ENCODE measurements at regions not wholly inside any gene's neighbourhood (a gene's known extent, or its start where the extent isn't known, plus 50 kb on each side); places are given as distances from the start of the nearest gene placed in this dataset.

DNA sequence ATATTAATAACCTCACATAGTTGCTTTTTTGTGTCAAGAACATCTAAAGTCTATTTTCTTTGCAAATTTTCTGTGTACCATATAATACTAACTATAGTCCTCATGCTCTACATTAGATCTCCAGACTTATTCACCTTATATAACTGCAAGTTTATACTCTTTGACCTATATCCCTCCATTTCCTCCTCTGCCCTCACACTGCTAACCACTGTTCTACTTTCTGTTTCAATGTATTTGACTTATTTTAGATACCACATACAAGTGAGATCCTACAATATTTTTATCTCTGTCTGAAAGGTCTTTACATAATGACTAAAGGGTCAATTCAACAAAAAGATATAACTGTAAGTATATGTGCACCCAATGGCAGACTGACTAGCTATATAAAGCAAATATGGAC is 789.7 kb upstream of the ZNF608 start:
- ChIA-PET POLR2A (no interaction called here), CTCF (no interaction called here)
- H3K36me3 Mint-ChIP-seq (ENCODE audit: low read depth): no peaks in the 10 kb centered on the region
- TF ChIP-seq, protein P1, sequence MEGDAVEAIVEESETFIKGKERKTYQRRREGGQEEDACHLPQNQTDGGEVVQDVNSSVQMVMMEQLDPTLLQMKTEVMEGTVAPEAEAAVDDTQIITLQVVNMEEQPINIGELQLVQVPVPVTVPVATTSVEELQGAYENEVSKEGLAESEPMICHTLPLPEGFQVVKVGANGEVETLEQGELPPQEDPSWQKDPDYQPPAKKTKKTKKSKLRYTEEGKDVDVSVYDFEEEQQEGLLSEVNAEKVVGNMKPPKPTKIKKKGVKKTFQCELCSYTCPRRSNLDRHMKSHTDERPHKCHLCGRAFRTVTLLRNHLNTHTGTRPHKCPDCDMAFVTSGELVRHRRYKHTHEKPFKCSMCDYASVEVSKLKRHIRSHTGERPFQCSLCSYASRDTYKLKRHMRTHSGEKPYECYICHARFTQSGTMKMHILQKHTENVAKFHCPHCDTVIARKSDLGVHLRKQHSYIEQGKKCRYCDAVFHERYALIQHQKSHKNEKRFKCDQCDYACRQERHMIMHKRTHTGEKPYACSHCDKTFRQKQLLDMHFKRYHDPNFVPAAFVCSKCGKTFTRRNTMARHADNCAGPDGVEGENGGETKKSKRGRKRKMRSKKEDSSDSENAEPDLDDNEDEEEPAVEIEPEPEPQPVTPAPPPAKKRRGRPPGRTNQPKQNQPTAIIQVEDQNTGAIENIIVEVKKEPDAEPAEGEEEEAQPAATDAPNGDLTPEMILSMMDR (IDR thresholded peaks at IDR 0.05): no peak
- no peak overlapping the region for H3K27ac Mint-ChIP-seq
- intact Hi-C loops (cut with micrococcal nuclease): no loop called here
- H3K4me3 Mint-ChIP-seq: no peak overlapping the region
- H3K4me1 Mint-ChIP-seq: peaks cover 8% of the 10 kb centered on the region
- H3K27me3 Mint-ChIP-seq: no peaks in the 10 kb centered on the region
- DNase-seq: no peak
- no peak for ATAC-seq (ENCODE audit: low read depth)
- H3K9me3 Mint-ChIP-seq: peaks cover 6% of the 10 kb centered on the region

DNA sequence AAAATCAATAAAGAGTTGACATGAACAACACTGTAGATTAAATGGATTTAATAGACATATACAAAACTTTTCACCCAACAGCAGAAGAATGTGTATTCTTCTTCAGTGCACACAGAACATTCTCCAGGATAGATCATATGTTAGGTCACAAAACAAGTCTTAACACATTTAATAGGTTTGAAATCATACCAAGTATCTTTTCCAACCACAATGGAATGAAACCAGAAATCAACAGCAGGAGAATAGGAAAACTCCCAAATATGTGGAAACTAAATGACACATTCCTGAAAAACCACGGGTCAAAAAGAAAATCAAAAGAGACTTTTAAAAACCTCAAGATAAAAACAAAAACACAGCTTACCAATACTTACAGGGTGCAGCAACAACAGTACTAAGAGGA is 790.1 kb upstream of the ZNF608 start:
- H3K36me3 Mint-ChIP-seq (ENCODE audit: low read depth): no peaks in the 10 kb centered on the region
- CTCF ChIA-PET: no interaction called here
- no peaks in the 10 kb centered on the region for H3K27me3 Mint-ChIP-seq
- peaks cover 6% of the 10 kb centered on the region for H3K9me3 Mint-ChIP-seq
- DNase-seq (no peak), ATAC-seq (ENCODE audit: low read depth) (no peak)
- POLR2A ChIA-PET: no interaction called here
- intact Hi-C loops (cut with micrococcal nuclease): no loop called here
- peaks cover 8% of the 10 kb centered on the region for H3K4me1 Mint-ChIP-seq
- H3K4me3 Mint-ChIP-seq: no peak overlapping the region
- TF ChIP-seq, protein P1 (IDR thresholded peaks at IDR 0.05): no peak
- H3K27ac Mint-ChIP-seq: no peak overlapping the region

DNA sequence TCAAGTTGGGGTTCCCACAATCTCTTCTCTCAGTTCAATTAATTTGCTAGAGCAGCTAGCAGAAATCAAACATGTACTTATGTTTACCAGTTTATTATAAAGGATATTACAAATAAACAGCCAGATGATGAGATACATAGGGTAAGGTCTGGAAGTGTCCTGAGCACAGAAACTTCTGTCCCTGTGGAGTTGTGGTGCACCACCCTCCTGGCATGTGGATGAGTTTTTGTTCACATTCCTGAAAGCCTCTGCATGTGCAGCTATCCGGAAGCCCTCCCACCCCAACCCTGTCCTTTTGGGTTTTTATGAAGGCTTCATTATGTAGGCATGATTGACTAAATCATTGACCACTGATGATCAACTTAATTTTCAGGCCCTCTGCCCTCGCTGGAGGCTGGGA is 791.2 kb upstream of the ZNF608 start:
- TF ChIP-seq, protein P1 (IDR thresholded peaks at IDR 0.05): no peak
- DNase-seq (no peak), ATAC-seq (ENCODE audit: low read depth) (no peak)
- Mint-ChIP-seq H3K4me1 (peaks cover 8% of the 10 kb centered on the region), H3K27ac (no peak overlapping the region), H3K36me3 (ENCODE audit: low read depth) (no peaks in the 10 kb centered on the region), H3K27me3 (no peaks in the 10 kb centered on the region), H3K4me3 (no peak overlapping the region), H3K9me3 (peaks cover 6% of the 10 kb centered on the region)
- CTCF ChIA-PET: no interaction called here
- POLR2A ChIA-PET: no interaction called here
- intact Hi-C loops (cut with micrococcal nuclease): no loop called here

DNA sequence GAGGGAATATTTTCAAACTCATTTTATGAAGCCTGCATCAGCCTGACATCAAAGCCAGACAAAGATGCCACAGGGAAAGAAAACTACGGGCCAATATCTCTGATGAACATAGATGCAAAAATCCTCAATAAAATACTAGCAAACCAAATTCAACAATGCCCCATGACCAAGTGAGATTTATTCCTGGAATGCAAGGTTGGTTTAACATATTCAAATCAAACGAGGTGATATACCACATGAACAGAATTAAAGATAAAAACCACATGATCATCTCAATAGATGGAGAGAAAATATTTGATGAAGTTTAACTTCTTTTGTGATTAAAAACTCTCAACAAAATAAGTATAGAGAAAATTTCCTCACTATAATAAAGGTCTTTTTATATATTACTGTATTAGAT is 792.0 kb upstream of the ZNF608 start:
- Mint-ChIP-seq H3K4me3 (no peak overlapping the region), H3K27ac (no peak overlapping the region), H3K36me3 (ENCODE audit: low read depth) (no peaks in the 10 kb centered on the region), H3K27me3 (no peaks in the 10 kb centered on the region), H3K4me1 (peaks cover 8% of the 10 kb centered on the region), H3K9me3 (peaks cover 6% of the 10 kb centered on the region)
- ChIA-PET CTCF (no interaction called here), POLR2A (no interaction called here)
- intact Hi-C loops (cut with micrococcal nuclease): no loop called here
- DNase-seq (no peak), ATAC-seq (ENCODE audit: low read depth) (no peak)
- TF ChIP-seq, protein P1 (IDR thresholded peaks at IDR 0.05): no peak

DNA sequence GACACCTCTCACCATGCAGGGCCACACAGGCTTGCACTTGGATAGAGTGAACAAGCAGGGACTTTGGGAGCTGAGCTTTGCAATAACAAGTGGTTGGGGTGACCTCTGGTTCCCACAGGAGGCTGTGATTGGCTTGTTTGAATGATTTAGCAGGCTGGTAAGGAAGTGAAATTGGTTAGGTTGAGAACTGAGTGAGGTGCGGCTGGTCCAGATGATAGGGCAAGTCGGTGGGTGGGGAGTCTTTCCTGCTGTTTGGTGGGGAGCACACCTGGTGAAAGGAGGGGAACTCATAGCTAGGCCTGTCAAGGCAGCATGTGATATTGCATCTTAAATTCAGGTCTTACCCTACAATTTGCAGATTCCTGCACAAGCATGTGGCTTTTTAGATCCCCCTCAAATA is 794.6 kb upstream of the ZNF608 start:
- H3K27ac Mint-ChIP-seq: no peak overlapping the region
- intact Hi-C loops (cut with micrococcal nuclease): no loop called here
- ChIA-PET CTCF (no interaction called here), POLR2A (no interaction called here)
- ATAC-seq (ENCODE audit: low read depth) (no peak), DNase-seq (no peak)
- no peaks in the 10 kb centered on the region for H3K27me3 Mint-ChIP-seq
- no peak overlapping the region for H3K4me3 Mint-ChIP-seq
- peaks cover 7% of the 10 kb centered on the region for H3K4me1 Mint-ChIP-seq
- TF ChIP-seq, protein P1 (IDR thresholded peaks at IDR 0.05): no peak
- H3K36me3 Mint-ChIP-seq (ENCODE audit: low read depth): no peaks in the 10 kb centered on the region
- H3K9me3 Mint-ChIP-seq: peaks cover 6% of the 10 kb centered on the region
